ENCODE measurements at regions not wholly inside any gene's neighbourhood (a gene's known extent, or its start where the extent isn't known, plus 50 kb on each side); places are given as distances from the start of the nearest gene placed in this dataset.

DNA sequence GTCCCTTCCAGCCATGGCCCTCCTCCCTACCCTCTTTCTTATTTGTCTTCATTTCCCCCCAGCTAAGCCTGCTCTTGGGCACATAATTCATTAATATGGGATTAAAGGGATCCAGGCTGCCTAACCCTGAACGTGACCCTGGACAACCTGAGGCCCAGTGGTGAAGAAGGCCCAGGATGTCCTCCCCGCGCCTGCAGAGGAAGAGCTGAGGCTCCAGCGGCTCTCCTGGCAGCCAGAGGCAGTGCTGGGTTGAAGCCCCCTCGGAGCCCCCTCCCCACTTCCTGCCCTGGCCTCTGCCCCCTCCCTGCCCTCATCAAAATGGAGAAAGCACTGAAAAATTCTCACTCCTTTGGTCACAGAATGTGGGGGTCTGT lies 96.5 kb upstream of the ATP2B2 start:
- Histone ChIP-seq H3F3A (ENCODE audit: insufficient read depth, low read length) (no peaks in the 10 kb centered on the region), H3K27me3 (ENCODE audit: insufficient read depth, low read length) (no peaks in the 10 kb centered on the region), H3K4me1 (ENCODE audit: insufficient read depth, low read length, severe bottlenecking) (no peaks in the 10 kb centered on the region), H3K27ac (ENCODE audit: low read depth, low read length, poor library complexity, severe bottlenecking) (no peak overlapping the region), H3K4me2 (ENCODE audit: low read length) (no peak overlapping the region), H3K9me2 (ENCODE audit: low read depth, low read length) (no peaks in the 10 kb centered on the region), H3K9ac (ENCODE audit: low read length) (no peak overlapping the region), H3K9me3 (ENCODE audit: low read length) (no peaks in the 10 kb centered on the region), H3K4me3 (ENCODE audit: low read depth, low read length, poor library complexity, severe bottlenecking) (no peak overlapping the region), H4K20me1 (ENCODE audit: insufficient read depth, low read length) (no peaks in the 10 kb centered on the region), H3K36me3 (ENCODE audit: insufficient read depth, low read length) (no peaks in the 10 kb centered on the region), H2AFZ (ENCODE audit: low read length) (no peak overlapping the region), H3K79me2 (ENCODE audit: insufficient read depth, low read length) (no peaks in the 10 kb centered on the region)
- TF ChIP-seq, protein P1, sequence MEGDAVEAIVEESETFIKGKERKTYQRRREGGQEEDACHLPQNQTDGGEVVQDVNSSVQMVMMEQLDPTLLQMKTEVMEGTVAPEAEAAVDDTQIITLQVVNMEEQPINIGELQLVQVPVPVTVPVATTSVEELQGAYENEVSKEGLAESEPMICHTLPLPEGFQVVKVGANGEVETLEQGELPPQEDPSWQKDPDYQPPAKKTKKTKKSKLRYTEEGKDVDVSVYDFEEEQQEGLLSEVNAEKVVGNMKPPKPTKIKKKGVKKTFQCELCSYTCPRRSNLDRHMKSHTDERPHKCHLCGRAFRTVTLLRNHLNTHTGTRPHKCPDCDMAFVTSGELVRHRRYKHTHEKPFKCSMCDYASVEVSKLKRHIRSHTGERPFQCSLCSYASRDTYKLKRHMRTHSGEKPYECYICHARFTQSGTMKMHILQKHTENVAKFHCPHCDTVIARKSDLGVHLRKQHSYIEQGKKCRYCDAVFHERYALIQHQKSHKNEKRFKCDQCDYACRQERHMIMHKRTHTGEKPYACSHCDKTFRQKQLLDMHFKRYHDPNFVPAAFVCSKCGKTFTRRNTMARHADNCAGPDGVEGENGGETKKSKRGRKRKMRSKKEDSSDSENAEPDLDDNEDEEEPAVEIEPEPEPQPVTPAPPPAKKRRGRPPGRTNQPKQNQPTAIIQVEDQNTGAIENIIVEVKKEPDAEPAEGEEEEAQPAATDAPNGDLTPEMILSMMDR (IDR thresholded peaks at IDR 0.05; ENCODE audit: low read length), result no peak
- no peak for TF ChIP-seq EZH2 (IDR thresholded peaks at IDR 0.05; ENCODE audit: borderline replicate concordance, low read length)

DNA sequence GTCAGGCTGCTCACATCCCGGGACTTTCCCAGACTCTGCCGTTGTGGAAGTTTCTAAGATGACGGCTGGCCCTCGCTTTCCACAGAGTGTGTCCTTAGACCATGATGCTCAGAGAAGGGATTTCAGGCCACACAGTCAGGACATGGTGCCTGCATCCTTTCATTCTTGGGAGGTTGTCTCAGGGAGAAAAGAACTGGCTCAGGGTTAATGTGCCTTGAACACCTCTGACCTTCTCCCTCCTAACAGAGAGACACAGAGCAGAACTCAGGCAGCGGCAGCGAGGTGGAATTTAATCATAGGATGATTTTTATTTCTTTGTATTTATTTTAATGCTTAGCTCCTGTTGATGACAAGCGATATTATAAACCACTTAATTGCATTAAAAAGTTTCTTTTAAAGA lies 96.9 kb upstream of the ATP2B2 start:
- no peak overlapping the region for H3K9ac ChIP-seq (ENCODE audit: low read length)
- no peak overlapping the region for H3K4me2 ChIP-seq (ENCODE audit: low read length)
- H3K9me3 ChIP-seq (ENCODE audit: low read length), result no peaks in the 10 kb centered on the region
- no peak overlapping the region for H3K27ac ChIP-seq (ENCODE audit: low read depth, low read length, poor library complexity, severe bottlenecking)
- TF ChIP-seq, protein P1 (IDR thresholded peaks at IDR 0.05; ENCODE audit: low read length), result no peak
- no peak for TF ChIP-seq EZH2 (IDR thresholded peaks at IDR 0.05; ENCODE audit: borderline replicate concordance, low read length)
- H3K9me2 ChIP-seq (ENCODE audit: low read depth, low read length), result no peaks in the 10 kb centered on the region
- no peaks in the 10 kb centered on the region for H4K20me1 ChIP-seq (ENCODE audit: insufficient read depth, low read length)
- H3K79me2 ChIP-seq (ENCODE audit: insufficient read depth, low read length), result no peaks in the 10 kb centered on the region
- no peak overlapping the region for H3K4me3 ChIP-seq (ENCODE audit: low read depth, low read length, poor library complexity, severe bottlenecking)
- no peaks in the 10 kb centered on the region for H3F3A ChIP-seq (ENCODE audit: insufficient read depth, low read length)
- H3K4me1 ChIP-seq (ENCODE audit: insufficient read depth, low read length, severe bottlenecking), result no peaks in the 10 kb centered on the region
- no peak overlapping the region for H2AFZ ChIP-seq (ENCODE audit: low read length)
- no peaks in the 10 kb centered on the region for H3K27me3 ChIP-seq (ENCODE audit: insufficient read depth, low read length)
- no peaks in the 10 kb centered on the region for H3K36me3 ChIP-seq (ENCODE audit: insufficient read depth, low read length)

DNA sequence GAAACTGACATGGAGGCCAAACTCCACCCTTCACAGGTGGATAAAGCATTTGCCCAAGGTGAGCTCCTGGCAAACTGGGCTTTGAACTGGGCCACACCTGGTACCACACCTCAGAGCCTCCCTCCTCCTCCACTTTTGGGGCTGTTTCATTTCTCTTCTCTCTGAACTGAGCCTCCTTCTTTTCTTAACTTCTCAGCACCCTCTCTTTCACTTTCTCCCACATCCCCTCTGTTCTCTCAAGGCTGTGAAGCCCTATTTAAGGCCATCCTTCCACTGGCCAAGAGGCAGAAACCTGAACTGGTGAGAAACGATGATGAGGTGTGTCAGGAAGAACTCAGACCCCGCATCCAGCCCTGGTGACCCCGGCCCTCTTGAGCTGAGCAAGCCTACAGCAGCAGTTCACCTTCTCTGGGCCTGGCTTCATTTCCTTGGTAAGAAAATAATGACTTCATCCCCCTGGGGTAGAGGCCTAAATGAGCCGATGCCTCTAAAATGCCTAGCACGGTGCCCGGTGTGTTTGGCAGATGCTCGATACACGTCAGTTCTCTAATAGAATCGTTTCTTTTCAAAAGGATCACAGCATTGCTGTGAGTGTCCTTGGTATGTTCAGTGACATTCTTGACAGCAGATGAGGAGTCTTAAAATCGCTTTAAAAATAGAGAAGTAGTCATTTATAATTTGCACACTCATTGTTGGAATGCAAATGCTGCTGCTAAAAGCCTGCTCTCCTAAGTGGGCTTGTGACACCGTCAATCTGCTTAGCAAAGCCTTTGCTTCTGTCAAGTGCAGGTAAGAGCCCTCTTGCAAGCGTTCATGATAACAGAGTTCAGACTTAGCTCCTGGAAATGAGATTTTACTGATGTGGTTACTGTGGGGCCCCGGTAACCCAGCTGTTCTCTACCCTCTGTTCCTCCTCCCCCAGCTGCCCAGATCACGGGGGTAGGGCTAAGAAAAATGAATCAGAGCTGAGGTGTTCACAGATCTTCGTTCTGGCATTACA lies 97.7 kb upstream of the ATP2B2 start:
- Histone ChIP-seq H3K79me2 (ENCODE audit: insufficient read depth, low read length) (no peaks in the 10 kb centered on the region), H4K20me1 (ENCODE audit: insufficient read depth, low read length) (no peaks in the 10 kb centered on the region), H3K9ac (ENCODE audit: low read length) (no peak overlapping the region), H3F3A (ENCODE audit: insufficient read depth, low read length) (no peaks in the 10 kb centered on the region), H3K27ac (ENCODE audit: low read depth, low read length, poor library complexity, severe bottlenecking) (no peak overlapping the region), H3K4me2 (ENCODE audit: low read length) (no peak overlapping the region), H3K4me1 (ENCODE audit: insufficient read depth, low read length, severe bottlenecking) (no peaks in the 10 kb centered on the region), H3K9me3 (ENCODE audit: low read length) (no peaks in the 10 kb centered on the region), H3K36me3 (ENCODE audit: insufficient read depth, low read length) (no peaks in the 10 kb centered on the region), H2AFZ (ENCODE audit: low read length) (no peak overlapping the region), H3K27me3 (ENCODE audit: insufficient read depth, low read length) (no peaks in the 10 kb centered on the region), H3K9me2 (ENCODE audit: low read depth, low read length) (no peaks in the 10 kb centered on the region), H3K4me3 (ENCODE audit: low read depth, low read length, poor library complexity, severe bottlenecking) (no peak overlapping the region)
- no peak for TF ChIP-seq EZH2 (IDR thresholded peaks at IDR 0.05; ENCODE audit: borderline replicate concordance, low read length)
- TF ChIP-seq, protein P1 (IDR thresholded peaks at IDR 0.05; ENCODE audit: low read length), result no peak

Data from OCI-LY1 (cell line).